Activated T-cell treated with anti-CD3 and anti-CD28 coated beads, Interleukin-2, amount 50 U/mL, for 4 hours (primary cell): ENCODE measurements at regions not wholly inside any gene's neighbourhood (a gene's known extent, or its start where the extent isn't known, plus 50 kb on each side); places are given as distances from the start of the nearest gene placed in this dataset.

Source experiments
- ATAC-seq, 2 donors: fragments of 200-7000 bp; cut with Tn5 transposase; one replicate each; pipeline ENCODE4 v1.10.0; 2021
- DNase-seq: peaks from one replicate; pipeline ENCODE4 v3.0.0-alpha.2; 2020
- H3K27me3 Mint-ChIP-seq: one replicate; pipeline ENCODE4 v1.8.0; 2021; ENCODE audit warnings: low read depth, mixed read lengths
- H3K36me3 Mint-ChIP-seq: one replicate; pipeline ENCODE4 v1.8.0; 2022; ENCODE audit warnings: mixed read lengths; ENCODE audit not compliant: insufficient read depth
- H3K4me1 Mint-ChIP-seq: one replicate; pipeline ENCODE4 v1.8.0; 2021; ENCODE audit warnings: low read depth, mixed read lengths
- H3K4me3 Mint-ChIP-seq: one replicate; pipeline ENCODE4 v1.8.0; 2021; ENCODE audit warnings: mild to moderate bottlenecking, moderate library complexity, mixed read lengths
- H3K9me3 Mint-ChIP-seq: one replicate; pipeline ENCODE4 v1.8.0; 2021; ENCODE audit warnings: mixed read lengths

GRCh38 chr11:32311346-32312065, 123.8 kb downstream of the WT1 start:
- ATAC-seq (no peak), DNase-seq (no peak)
- Mint-ChIP-seq H3K4me1 (peaks cover 2% of the 10 kb centered on the region), H3K4me3 (no peak overlapping the region), H3K9me3 (no peaks in the 10 kb centered on the region), H3K27me3 (peaks cover 7% of the 10 kb centered on the region), H3K36me3 (no peaks in the 10 kb centered on the region)

GRCh38 chr11:32312206-32312817, 123.0 kb downstream of the WT1 start:
- Mint-ChIP-seq H3K4me1 (peaks cover 2% of the 10 kb centered on the region), H3K36me3 (no peaks in the 10 kb centered on the region), H3K27me3 (peaks cover 7% of the 10 kb centered on the region), H3K4me3 (no peak overlapping the region), H3K9me3 (no peaks in the 10 kb centered on the region)
- ATAC-seq (no peak), DNase-seq (no peak)

GRCh38 chr11:32312865-32313403, 122.4 kb downstream of the WT1 start:
- DNase-seq: no peak
- ATAC-seq: peak; percentile 75 to 90
- no peaks in the 10 kb centered on the region for H3K9me3 Mint-ChIP-seq
- no peak overlapping the region for H3K4me3 Mint-ChIP-seq
- peaks cover 7% of the 10 kb centered on the region for H3K27me3 Mint-ChIP-seq
- H3K4me1 Mint-ChIP-seq: peaks cover 6% of the 10 kb centered on the region
- H3K36me3 Mint-ChIP-seq: no peaks in the 10 kb centered on the region

GRCh38 chr11:32313477-32313876, 121.9 kb downstream of the WT1 start:
- ATAC-seq: no peak
- Mint-ChIP-seq H3K9me3 (no peaks in the 10 kb centered on the region), H3K36me3 (no peaks in the 10 kb centered on the region), H3K4me1 (peaks cover 7% of the 10 kb centered on the region), H3K27me3 (peaks cover 5% of the 10 kb centered on the region), H3K4me3 (no peak overlapping the region)
- no peak for DNase-seq

- peaks cover 8% of the 10 kb centered on the region for H3K27me3 Mint-ChIP-seq
These were observed 120.2 kb downstream of the WT1 start for GRCh38 chr11:32315121-32315520.

GRCh38 chr11:32316232-32316631, 119.1 kb downstream of the WT1 start:
- H3K9me3 Mint-ChIP-seq: no peaks in the 10 kb centered on the region
- H3K4me3 Mint-ChIP-seq: no peak overlapping the region
- no peak for ATAC-seq
- peaks cover 5% of the 10 kb centered on the region for H3K27me3 Mint-ChIP-seq
- no peak for DNase-seq
- H3K4me1 Mint-ChIP-seq: peaks cover 7% of the 10 kb centered on the region
- H3K36me3 Mint-ChIP-seq: no peaks in the 10 kb centered on the region

More at GRCh38 chr11:32315121-32315520, 120.2 kb downstream of the WT1 start:
- no peak for DNase-seq
- Mint-ChIP-seq H3K4me3 (no peak overlapping the region), H3K36me3 (no peaks in the 10 kb centered on the region), H3K9me3 (no peaks in the 10 kb centered on the region), H3K4me1 (peaks cover 7% of the 10 kb centered on the region)
- no peak for ATAC-seq

GRCh38 chr11:32316858-32317642, 118.3 kb downstream of the WT1 start:
- H3K4me3 Mint-ChIP-seq: no peak overlapping the region
- no peaks in the 10 kb centered on the region for H3K36me3 Mint-ChIP-seq
- H3K9me3 Mint-ChIP-seq: no peaks in the 10 kb centered on the region
- H3K4me1 Mint-ChIP-seq: peaks cover 7% of the 10 kb centered on the region
- DNase-seq: no peak
- ATAC-seq: no peak
- H3K27me3 Mint-ChIP-seq: peaks cover 3% of the 10 kb centered on the region

- no peaks in the 10 kb centered on the region for H3K36me3 Mint-ChIP-seq
- ATAC-seq: peak in 1 of 2 donors; percentile 15
These were observed 117.7 kb downstream of the WT1 start for GRCh38 chr11:32317643-32318042.

GRCh38 chr11:32318071-32319055, 117.0 kb downstream of the WT1 start:
- peak; percentile 24 to 31 for ATAC-seq

More at GRCh38 chr11:32317643-32318042, 117.7 kb downstream of the WT1 start:
- peaks cover 7% of the 10 kb centered on the region for H3K4me1 Mint-ChIP-seq
- H3K27me3 Mint-ChIP-seq: peaks cover 7% of the 10 kb centered on the region
- no peak overlapping the region for H3K4me3 Mint-ChIP-seq
- no peak for DNase-seq
- no peaks in the 10 kb centered on the region for H3K9me3 Mint-ChIP-seq

GRCh38 chr11:32323814-32324130, 111.6 kb downstream of the WT1 start:
- ATAC-seq (no peak), DNase-seq (no peak)
- no peaks in the 10 kb centered on the region for H3K4me1 Mint-ChIP-seq
- H3K9me3 Mint-ChIP-seq: no peaks in the 10 kb centered on the region
- no peaks in the 10 kb centered on the region for H3K36me3 Mint-ChIP-seq
- H3K4me3 Mint-ChIP-seq: no peak overlapping the region
- H3K27me3 Mint-ChIP-seq: peaks cover 9% of the 10 kb centered on the region

More at GRCh38 chr11:32318071-32319055, 117.0 kb downstream of the WT1 start:
- no peaks in the 10 kb centered on the region for H3K36me3 Mint-ChIP-seq
- no peak for DNase-seq
- no peak overlapping the region for H3K4me3 Mint-ChIP-seq
- H3K27me3 Mint-ChIP-seq: peaks cover 7% of the 10 kb centered on the region
- no peaks in the 10 kb centered on the region for H3K9me3 Mint-ChIP-seq
- peaks cover 7% of the 10 kb centered on the region for H3K4me1 Mint-ChIP-seq

GRCh38 chr11:32325187-32325586, 110.2 kb downstream of the WT1 start:
- no peaks in the 10 kb centered on the region for H3K4me1 Mint-ChIP-seq
- no peak for DNase-seq
- H3K27me3 Mint-ChIP-seq: peaks cover 8% of the 10 kb centered on the region
- H3K9me3 Mint-ChIP-seq: no peaks in the 10 kb centered on the region
- no peak overlapping the region for H3K4me3 Mint-ChIP-seq
- ATAC-seq: no peak
- H3K36me3 Mint-ChIP-seq: no peaks in the 10 kb centered on the region

GRCh38 chr11:32325725-32326124, 109.6 kb downstream of the WT1 start:
- Mint-ChIP-seq H3K27me3 (peaks cover 8% of the 10 kb centered on the region), H3K4me3 (no peak overlapping the region), H3K4me1 (no peaks in the 10 kb centered on the region), H3K36me3 (no peaks in the 10 kb centered on the region), H3K9me3 (no peaks in the 10 kb centered on the region)
- no peak for DNase-seq
- no peak for ATAC-seq

GRCh38 chr11:32326522-32326921, 108.8 kb downstream of the WT1 start:
- H3K36me3 Mint-ChIP-seq: no peaks in the 10 kb centered on the region
- peaks cover 8% of the 10 kb centered on the region for H3K27me3 Mint-ChIP-seq
- H3K9me3 Mint-ChIP-seq: no peaks in the 10 kb centered on the region
- no peak overlapping the region for H3K4me3 Mint-ChIP-seq
- no peaks in the 10 kb centered on the region for H3K4me1 Mint-ChIP-seq
- DNase-seq (no peak), ATAC-seq (no peak)
